HCT116 (cell line): ENCODE measurements at regions not wholly inside any gene's neighbourhood (a gene's known extent, or its start where the extent isn't known, plus 50 kb on each side); places are given as distances from the start of the nearest gene placed in this dataset.

Source experiments
- ATAC-seq: fragments of 200-7000 bp; cut with Tn5 transposase; 2 replicates; pipeline ENCODE4 v1.9.1; 2020; ENCODE audit warnings: mild to moderate bottlenecking, moderate library complexity
- BruUV-seq: library from RNA; stranded (reverse); fragments of 400-500 nt; replicated peaks from 2 replicates; lab custom pipeline; 2021; lab: Mats Ljungman, UMichigan
- CTCF ChIA-PET: fragments of 300-600 bp; sonication (Branson Sonifier 250); formaldehyde crosslinking; loops from one replicate; lab custom pipeline; 2021; ENCODE audit warnings: antibody characterized with exemption; lab: Charles Lee
- POLR2A ChIA-PET: fragments of 300-600, 350-600 bp; sonication (Branson Sonifier 250); formaldehyde crosslinking; loops from one replicate; lab custom pipeline; 2021; ENCODE audit warnings: antibody characterized with exemption; lab: Charles Lee
- RAD21 ChIA-PET, 2 experiments: fragments of 300-600 bp; sonication (Branson Sonifier 250); formaldehyde crosslinking; loops; one replicate each; lab custom pipeline; 2023; ENCODE audit warnings: low total read pairs in 2 of 2; ENCODE audit not compliant: uncharacterized antibody in 2 of 2, unreplicated experiment in 2 of 2, low non-redundant PET in 1 of 2; lab: Charles Lee
- DNase-seq: peaks from one replicate; pipeline ENCODE4 v3.0.0-alpha.2; 2010; ENCODE audit warnings: low read depth, low spot score
- H2AFZ ChIP-seq: fragments of 200-600 bp; shearing (Covaris generic), sonication (generic); 2 replicates; pipeline ENCODE4 v1.6.1; 2017; ENCODE audit warnings: low read depth, mixed run types, mixed read lengths, antibody characterized with exemption, low read length; ENCODE audit not compliant: poor library complexity, severe bottlenecking
- H3K27ac ChIP-seq: 2 replicates; pipeline ENCODE4 v1.5.1; 2012; ENCODE audit warnings: low read depth, low read length
- H3K27me3 ChIP-seq: fragments of 200-600 bp; sonication (generic); 2 replicates; pipeline ENCODE4 v1.6.1; 2016; ENCODE audit warnings: mixed run types, low read length, mixed read lengths; ENCODE audit not compliant: insufficient read depth
- H3K36me3 ChIP-seq, 2 experiments: fragments of 200-500 bp in 1 of 2; fragments of 200-600 bp in 1 of 2; sonication (Bioruptor generic) in 1 of 2; sonication (generic) in 1 of 2; 2 replicates each; pipeline versions ENCODE4 v1.5.1 to v1.6.1; 2014 to 2016; ENCODE audit warnings: low read length in 2 of 2, inconsistent platforms in 1 of 2, mixed read lengths in 1 of 2, mixed run types in 1 of 2; ENCODE audit not compliant: insufficient read depth in 2 of 2, control insufficient read depth in 1 of 2
- H3K4me1 ChIP-seq, 2 experiments: fragments of 200-600 bp in 1 of 2; sonication (generic) in 1 of 2; 2 replicates each; pipeline versions ENCODE4 v1.5.1 to v1.6.1; 2012 to 2017; ENCODE audit warnings: low read length in 2 of 2, inconsistent platforms in 1 of 2, mild to moderate bottlenecking in 1 of 2, mixed read lengths in 1 of 2, mixed run types in 1 of 2, moderate library complexity in 1 of 2; ENCODE audit not compliant: insufficient read depth in 2 of 2, control insufficient read depth in 1 of 2
- H3K4me2 ChIP-seq: fragments of 200-600 bp; sonication (generic); 2 replicates; pipeline ENCODE4 v1.6.1; 2017; ENCODE audit warnings: mixed run types, low read length, mixed read lengths
- H3K4me3 ChIP-seq, 2 experiments: fragments of 200-600 bp in 1 of 2; sonication (generic) in 1 of 2; replicated peaks in 1 of 2; 2 replicates each; pipeline ENCODE4 v1.5.1; 2011 to 2016; ENCODE audit warnings: low read length in 2 of 2, control low read depth in 1 of 2, low read depth in 1 of 2, mild to moderate bottlenecking in 1 of 2, mixed read lengths in 1 of 2, mixed run types in 1 of 2
- H3K79me2 ChIP-seq: fragments of 200-600 bp; sonication (generic); 2 replicates; pipeline ENCODE4 v1.6.1; 2017; ENCODE audit warnings: mild to moderate bottlenecking, mixed run types, low read length, moderate library complexity, mixed read lengths; ENCODE audit not compliant: insufficient read depth
- H3K9ac ChIP-seq: fragments of 200-600 bp; sonication (generic); 2 replicates; pipeline ENCODE4 v1.6.1; 2016; ENCODE audit warnings: low read length, mixed read lengths
- H3K9me2 ChIP-seq: fragments of 200-600 bp; sonication (generic), shearing (Covaris generic); 2 replicates; pipeline ENCODE4 v1.6.1; 2017; ENCODE audit warnings: mixed run types, mild to moderate bottlenecking, moderate library complexity; ENCODE audit not compliant: insufficient read depth
- H3K9me3 ChIP-seq, 2 experiments: fragments of 200-500 bp in 1 of 2; fragments of 200-600 bp in 1 of 2; sonication (Bioruptor generic) in 1 of 2; sonication (generic) in 1 of 2; 2 replicates each; pipeline ENCODE4 v1.6.1; 2014 to 2017; ENCODE audit warnings: low read length in 2 of 2, mixed read lengths in 2 of 2, inconsistent platforms in 1 of 2, low read depth in 1 of 2, mild to moderate bottlenecking in 1 of 2, mixed run types in 1 of 2, moderate library complexity in 1 of 2; ENCODE audit not compliant: control insufficient read depth in 1 of 2, insufficient read depth in 1 of 2
- H4K20me1 ChIP-seq: fragments of 200-600 bp; sonication (generic), shearing (Covaris generic); 2 replicates; pipeline ENCODE4 v1.6.1; 2017; ENCODE audit warnings: mixed run types, mild to moderate bottlenecking, moderate library complexity; ENCODE audit not compliant: insufficient read depth
- CBX3 ChIP-seq: IDR thresholded peaks from 2 replicates; pipeline ENCODE4 v1.6.1; 2012; ENCODE audit warnings: low read depth
- CEBPB ChIP-seq: IDR thresholded peaks from 2 replicates; pipeline ENCODE4 v1.6.1; 2012; ENCODE audit warnings: low read depth
- CTCF ChIP-seq, 3 experiments: fragments of 200-600 bp in 1 of 3; sonication (generic) in 1 of 3; IDR thresholded peaks in 2 of 3; conservative IDR thresholded peaks in 1 of 3; 2 replicates each; pipeline ENCODE4 v1.5.1; 2012 to 2017; ENCODE audit warnings: low read depth in 2 of 3, low read length in 2 of 3, antibody characterized with exemption in 1 of 3, borderline replicate concordance in 1 of 3, control low read depth in 1 of 3, mild to moderate bottlenecking in 1 of 3, mixed read lengths in 1 of 3, mixed run types in 1 of 3, moderate library complexity in 1 of 3; ENCODE audit not compliant: insufficient read depth in 1 of 3
- EGR1 ChIP-seq: IDR thresholded peaks from 2 replicates; pipeline ENCODE4 v1.6.1; 2012; ENCODE audit warnings: low read depth
- EZH2phosphoT487 ChIP-seq: fragments of 200-600 bp; IDR thresholded peaks from 2 replicates; pipeline ENCODE4 v1.6.1; 2018; ENCODE audit warnings: antibody characterized with exemption, borderline replicate concordance
- FOSL1 ChIP-seq: IDR thresholded peaks from 2 replicates; pipeline ENCODE4 v1.6.1; 2012; ENCODE audit warnings: low read depth
- JUND ChIP-seq: IDR thresholded peaks from 2 replicates; pipeline ENCODE4 v1.6.1; 2012
- POLR2A ChIP-seq: IDR thresholded peaks from 2 replicates; pipeline ENCODE4 v1.7.0; 2011; ENCODE audit warnings: borderline replicate concordance; ENCODE audit not compliant: insufficient read depth, insufficient read length; ENCODE audit errors: extremely low read depth
- RAD21 ChIP-seq: IDR thresholded peaks from 2 replicates; pipeline ENCODE4 v1.6.1; 2012; ENCODE audit warnings: low read depth, mild to moderate bottlenecking
- REST ChIP-seq: IDR thresholded peaks from 2 replicates; pipeline ENCODE4 v1.6.1; 2012; ENCODE audit warnings: low read depth
- SIN3A ChIP-seq: IDR thresholded peaks from 2 replicates; pipeline ENCODE4 v1.6.1; 2012; ENCODE audit warnings: low read depth
- SRF ChIP-seq: IDR thresholded peaks from 2 replicates; pipeline ENCODE4 v1.6.1; 2012; ENCODE audit warnings: low read depth
- YY1 ChIP-seq: IDR thresholded peaks from 2 replicates; pipeline ENCODE4 v1.6.1; 2011; ENCODE audit warnings: low read length, low read depth, moderate library complexity, mild to moderate bottlenecking; ENCODE audit not compliant: insufficient replicate concordance; ENCODE audit errors: extremely low read depth
- ZNF274 ChIP-seq: fragments of 200-500 bp; sonication (Bioruptor generic); IDR thresholded peaks from 2 replicates; pipeline ENCODE4 v1.6.1; 2014; ENCODE audit warnings: mild to moderate bottlenecking, low read depth, low read length, inconsistent platforms
- intact Hi-C: fragments of 100-400 bp; cut with micrococcal nuclease; formaldehyde crosslinking; loops from 2 replicates; pipeline ENCODE4 v1.10.0; 2022
- TF ChIP-seq, protein P1 (sequence below): IDR thresholded peaks from 2 replicates; pipeline ENCODE4 v1.6.1; 2012
- TF ChIP-seq, protein P2 (sequence below): IDR thresholded peaks from 2 replicates; pipeline ENCODE4 v1.6.1; 2012

DNA sequence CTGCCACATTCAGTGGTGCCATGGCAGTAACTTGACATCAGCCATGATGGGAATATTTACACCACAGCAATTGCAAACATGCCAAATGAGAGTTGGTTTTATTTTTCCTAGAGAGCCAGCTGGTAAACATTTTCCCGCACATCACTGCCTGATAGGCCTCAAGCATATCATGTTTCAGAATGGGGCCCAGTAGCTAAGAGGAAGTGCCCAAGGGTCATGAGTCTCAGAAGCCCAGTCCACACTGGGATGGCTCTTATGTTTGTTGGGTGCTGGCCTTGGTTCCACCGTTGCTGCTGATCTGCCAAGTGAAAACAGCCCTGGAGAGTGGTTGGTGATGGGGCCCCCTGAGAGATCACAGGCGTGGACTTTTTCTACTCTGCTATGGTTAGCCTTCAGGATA lies 64.3 kb upstream of the NAV2 start:
- Histone ChIP-seq H3K4me3 (no peak overlapping the region), H3K27me3 (no peaks in the 10 kb centered on the region; the same call in 1 of the 2 replicates), H3K9me2 (no peaks in the 10 kb centered on the region), H3K36me3 (no peaks in the 10 kb centered on the region), H3K79me2 (no peaks in the 10 kb centered on the region), H2AFZ (no peak overlapping the region), H3K9ac (no peak overlapping the region), H3K9me3 (no peaks in the 10 kb centered on the region)
- no TSS peak for BruUV-seq
- no peak for ATAC-seq
- ChIA-PET POLR2A (no interaction called here), RAD21 (no interaction called here)
- DNase-seq, result no peak
- intact Hi-C loops, result no loop called here
- TF ChIP-seq YY1 (no peak), EZH2phosphoT487 (no peak), CBX3 (no peak), FOSL1 (no peak), SRF (no peak), JUND (no peak), ZNF274 (no peak), EGR1 (no peak), POLR2A (no peak), RAD21 (no peak), SIN3A (no peak), CEBPB (no peak), CTCF (IDR thresholded peaks at IDR 0.05 in 2 of 3, conservative IDR thresholded peaks at IDR 0.05 in 1 of 3; ENCODE audit: borderline replicate concordance in 1 of 3, insufficient read depth in 1 of 3, low read depth in 2 of 3, low read length in 2 of 3) (no peak), REST (no peak)
- TF ChIP-seq, protein P1, sequence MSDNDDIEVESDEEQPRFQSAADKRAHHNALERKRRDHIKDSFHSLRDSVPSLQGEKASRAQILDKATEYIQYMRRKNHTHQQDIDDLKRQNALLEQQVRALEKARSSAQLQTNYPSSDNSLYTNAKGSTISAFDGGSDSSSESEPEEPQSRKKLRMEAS, result no peak
- TF ChIP-seq, protein P2, sequence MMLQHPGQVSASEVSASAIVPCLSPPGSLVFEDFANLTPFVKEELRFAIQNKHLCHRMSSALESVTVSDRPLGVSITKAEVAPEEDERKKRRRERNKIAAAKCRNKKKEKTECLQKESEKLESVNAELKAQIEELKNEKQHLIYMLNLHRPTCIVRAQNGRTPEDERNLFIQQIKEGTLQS, result no peak
- TF ChIP-seq, all 23 proteins: peak for 0
- no peak overlapping the region for H3K27ac ChIP-seq
- CTCF ChIA-PET, result interaction anchor here (2.0 kb wide), 1 partner anchor 11 kb away, joined by 6 read pairs; no protein-coding TSS in a partner anchor
- no peak overlapping the region for H3K4me2 ChIP-seq
- H4K20me1 ChIP-seq, result no peaks in the 10 kb centered on the region
- peaks cover 0 to 5% of the 10 kb centered on the region in 2 experiments; a peak in 2 of 4 replicates for H3K4me1 ChIP-seq
